Esophagus mucosa (tissue), 1 donor: ENCODE measurements at regions not wholly inside any gene's neighbourhood (a gene's known extent, or its start where the extent isn't known, plus 50 kb on each side); places are given as distances from the start of the nearest gene placed in this dataset.
A peak's percentile ranks its signal among the peaks of the same experiment; 100 is the strongest.
"Not testable (repeated sequence)": the region's sequence is repeated elsewhere in the genome, so short reads cannot be mapped to it uniquely, and the experiment has no call there.

Experiments
- ATAC-seq: fragments of 200-7000 bp; cut with Tn5 transposase; one replicate; pipeline ENCODE4 v1.9.1; 2020
- donor health status: DM: yes; HTN: yes; CAD: no.

DNA sequence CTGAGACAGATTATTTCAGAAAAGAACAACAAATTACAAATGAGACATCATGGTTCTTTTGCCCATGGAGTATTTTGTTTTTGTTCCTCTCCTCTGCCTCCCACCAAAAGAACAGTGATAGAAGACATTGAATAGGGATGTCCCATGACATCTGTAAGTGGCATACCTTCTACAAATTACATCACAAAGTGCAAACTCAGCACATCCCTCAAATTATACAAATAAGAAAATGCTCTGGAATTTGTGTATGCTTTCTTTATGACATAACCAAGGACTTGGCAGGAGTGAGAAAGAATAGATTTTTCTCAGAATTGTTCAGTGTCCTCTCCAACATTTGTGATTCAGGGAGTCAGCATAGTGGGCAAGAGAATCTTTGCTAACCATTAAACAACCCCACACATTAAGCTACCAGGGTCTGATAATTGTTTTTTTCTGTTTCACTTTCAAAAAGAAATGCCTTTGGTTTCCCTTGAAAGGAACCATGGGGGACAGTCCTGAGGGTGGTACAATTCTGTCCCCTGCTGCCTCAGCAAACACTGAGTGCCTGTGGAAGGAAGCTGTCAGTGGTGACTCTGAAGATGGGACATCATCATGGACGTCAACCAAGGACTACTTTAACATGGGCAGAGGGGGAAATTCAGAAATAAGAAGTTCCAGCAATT is 430.3 kb downstream of the AASDHPPT start:
- no peak for ATAC-seq

GRCh38 chr11:106514706-106515105 is 437.2 kb downstream of the AASDHPPT start:
- no peak for ATAC-seq

GRCh38 chr11:106517426-106517825 is 440.0 kb downstream of the AASDHPPT start:
- ATAC-seq = no peak

DNA sequence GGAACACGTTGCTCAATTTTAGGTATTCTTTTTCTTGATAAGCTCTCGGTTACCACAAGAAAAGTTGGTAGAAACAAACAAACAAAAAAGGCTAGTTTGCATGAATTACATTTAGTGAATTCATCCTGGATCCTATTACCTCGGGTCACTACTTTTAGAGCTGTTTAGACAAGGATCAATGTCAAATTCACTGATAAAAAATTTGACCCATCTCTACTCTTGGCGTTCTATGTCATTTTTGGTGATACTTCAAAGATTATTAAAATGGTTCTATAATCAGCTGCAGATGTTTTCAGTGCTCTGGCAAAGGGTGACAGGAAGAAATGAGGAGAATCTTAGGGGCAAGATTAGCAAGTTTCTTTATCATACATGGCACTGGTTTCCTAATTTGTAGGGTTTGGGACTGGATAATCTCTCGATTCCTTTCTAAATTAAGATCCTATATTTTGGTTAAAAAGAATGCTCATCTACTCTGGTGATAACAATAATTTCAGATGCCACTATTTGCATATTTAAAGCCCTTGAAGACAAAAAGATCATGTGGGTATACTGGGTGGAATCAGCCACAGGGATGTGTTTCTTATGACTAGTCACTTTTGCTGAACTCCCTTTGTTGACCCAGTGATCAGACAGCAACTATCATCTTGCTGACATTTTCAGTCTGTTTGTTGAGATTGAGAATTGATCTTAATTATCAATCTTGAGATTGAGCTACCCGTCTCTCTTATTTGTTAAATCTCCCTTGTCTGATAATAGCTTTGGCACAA is 442.9 kb downstream of the AASDHPPT start:
- ATAC-seq = no peak

GRCh38 chr11:106520920-106521319 is 443.5 kb downstream of the AASDHPPT start:
- ATAC-seq = no peak

DNA sequence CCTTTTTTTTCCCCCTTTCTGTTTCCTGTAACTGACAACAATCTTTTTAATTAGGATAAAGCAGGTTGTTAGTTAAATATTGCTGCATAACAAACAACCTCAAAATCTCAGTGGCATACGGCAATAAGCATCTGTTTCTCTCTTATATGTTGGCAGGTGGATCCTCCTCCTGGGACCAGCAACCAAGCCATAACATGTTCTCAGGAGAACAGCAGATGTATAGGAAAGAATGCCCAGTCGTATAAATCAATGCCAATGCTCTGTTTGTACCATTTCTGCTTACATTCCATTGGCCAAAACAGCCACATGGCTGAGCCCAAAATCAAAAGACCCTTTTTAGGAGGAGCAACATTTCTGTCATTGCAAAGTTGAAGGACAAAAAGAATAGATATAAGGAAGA is 445.7 kb downstream of the AASDHPPT start:
- no peak for ATAC-seq

DNA sequence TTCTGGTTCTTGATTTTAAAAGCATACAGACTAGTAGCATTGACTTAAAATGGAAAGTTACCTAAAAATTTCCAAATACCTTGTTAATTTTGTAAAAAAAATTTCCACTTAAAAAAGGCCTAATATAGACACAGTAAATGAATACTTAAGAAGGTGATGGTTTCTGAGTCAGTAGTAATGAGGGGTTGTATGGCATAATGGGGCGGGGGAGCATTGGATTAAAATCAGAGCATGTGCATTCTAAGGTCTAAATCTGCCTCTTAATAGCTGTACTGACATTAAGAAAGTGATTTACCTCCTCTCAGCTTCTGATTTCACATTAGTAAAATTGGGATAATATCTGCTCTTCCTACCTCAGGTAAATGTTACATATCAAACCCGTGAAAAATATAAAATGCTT is 446.5 kb downstream of the AASDHPPT start:
- no peak for ATAC-seq

- no peak for ATAC-seq
Measured at GRCh38 chr11:106524436-106524835, 447.0 kb downstream of the AASDHPPT start.

DNA sequence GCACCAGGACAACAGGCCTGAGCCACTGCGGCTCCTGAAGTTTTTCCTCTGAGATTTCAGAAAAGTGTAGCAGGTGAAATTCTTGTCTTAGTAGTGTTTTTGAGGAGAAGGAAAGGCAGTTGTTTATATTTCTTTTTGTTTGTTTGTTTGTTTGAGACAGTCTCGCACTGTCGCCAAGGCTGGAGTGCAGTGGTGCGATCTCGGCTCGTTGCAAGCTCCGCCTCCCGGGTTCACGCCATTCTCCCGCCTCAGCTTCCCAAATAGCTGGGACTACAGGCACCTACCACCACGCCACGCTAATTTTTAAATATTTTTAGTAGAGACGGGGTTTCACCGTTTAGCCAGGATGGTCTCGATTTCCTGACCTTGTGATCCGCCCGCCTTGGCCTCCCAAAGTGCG is 454.2 kb downstream of the AASDHPPT start:
- ATAC-seq = not testable (repeated sequence)

DNA sequence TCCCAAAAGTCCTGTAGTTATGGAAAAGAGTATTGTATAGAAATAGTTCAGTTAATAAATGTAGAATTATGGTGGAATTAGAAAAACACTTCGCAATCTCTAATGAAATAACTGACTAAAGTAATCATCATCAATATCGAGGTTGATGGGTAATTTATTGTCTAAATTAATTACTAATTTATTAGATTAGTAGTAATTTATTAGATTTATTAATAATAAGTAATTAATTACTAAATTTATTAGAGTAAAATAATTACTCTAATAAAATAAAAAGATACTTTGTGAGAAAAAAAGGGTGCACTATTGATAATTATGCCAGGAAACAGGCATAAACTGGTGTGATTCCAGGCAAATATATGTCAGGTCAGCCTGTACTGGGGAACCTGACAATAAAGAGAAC is 455.6 kb downstream of the AASDHPPT start:
- no peak for ATAC-seq

DNA sequence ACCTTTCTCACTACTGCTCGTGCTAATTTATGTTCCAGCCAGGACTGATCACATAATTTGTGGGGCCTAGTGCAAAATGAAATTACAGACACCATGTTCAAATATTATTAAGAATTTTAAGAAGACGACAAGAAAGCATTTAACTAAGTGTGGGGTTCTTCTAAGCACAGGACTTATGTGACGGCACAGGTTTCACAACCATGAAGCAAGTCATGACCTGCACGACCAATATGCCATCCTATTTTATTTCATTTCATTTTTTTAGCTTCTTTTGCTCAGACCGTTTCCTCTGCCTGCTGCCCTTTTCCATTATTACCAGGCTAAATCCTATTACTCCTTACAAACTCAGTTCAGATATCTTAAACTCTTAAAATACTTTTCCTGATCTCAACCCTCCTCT is 462.5 kb downstream of the AASDHPPT start:
- ATAC-seq = no peak

DNA sequence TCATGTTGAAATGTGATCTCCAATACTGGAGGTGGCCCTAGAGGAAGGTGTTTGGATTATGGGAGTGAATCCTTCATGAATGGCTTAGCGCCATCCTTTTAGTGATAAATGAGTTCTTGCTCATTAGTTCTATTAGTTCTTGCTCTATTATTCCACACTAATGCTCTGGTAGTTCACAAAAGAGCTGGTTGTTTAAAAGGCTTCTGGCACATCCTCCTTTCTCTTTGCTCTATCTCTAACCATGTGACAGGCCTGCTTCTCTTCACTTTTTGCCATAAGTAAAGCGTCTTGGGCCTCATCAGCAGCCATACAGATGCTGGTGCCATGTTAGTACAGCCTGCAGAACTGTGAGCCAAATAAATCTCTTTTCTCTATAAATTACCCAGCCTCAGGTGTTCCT is 469.9 kb downstream of the GUCY1A2 start:
- ATAC-seq = no peak

- peak; percentile 18 for ATAC-seq
Measured at GRCh38 chr11:106551744-106552673, 466.3 kb downstream of the GUCY1A2 start.

DNA sequence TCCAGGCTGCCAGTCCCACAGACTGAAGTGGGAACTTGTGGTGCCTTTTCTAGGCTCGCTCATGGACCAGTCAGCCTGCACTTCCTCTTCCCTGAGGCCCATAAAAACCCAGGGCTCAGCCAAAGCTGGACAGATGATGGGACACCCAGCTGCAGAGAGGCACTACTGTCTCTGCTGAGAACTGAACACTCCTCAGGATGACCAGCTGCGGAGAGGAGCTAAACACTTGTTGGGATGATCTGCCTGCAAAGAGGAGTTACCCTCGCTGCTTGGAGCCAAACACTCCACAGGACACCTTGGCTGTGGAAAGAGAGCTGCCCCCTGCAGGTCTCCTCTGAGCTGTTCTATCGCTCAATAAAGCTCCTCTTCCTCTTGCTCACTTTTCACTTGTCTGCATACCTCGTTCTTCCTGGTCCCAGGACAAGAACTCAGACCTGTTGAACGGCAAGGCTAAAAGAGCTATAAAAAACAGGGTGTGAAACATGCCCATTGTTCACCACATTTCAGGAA is 465.5 kb downstream of the GUCY1A2 start:
- ATAC-seq = no peak

DNA sequence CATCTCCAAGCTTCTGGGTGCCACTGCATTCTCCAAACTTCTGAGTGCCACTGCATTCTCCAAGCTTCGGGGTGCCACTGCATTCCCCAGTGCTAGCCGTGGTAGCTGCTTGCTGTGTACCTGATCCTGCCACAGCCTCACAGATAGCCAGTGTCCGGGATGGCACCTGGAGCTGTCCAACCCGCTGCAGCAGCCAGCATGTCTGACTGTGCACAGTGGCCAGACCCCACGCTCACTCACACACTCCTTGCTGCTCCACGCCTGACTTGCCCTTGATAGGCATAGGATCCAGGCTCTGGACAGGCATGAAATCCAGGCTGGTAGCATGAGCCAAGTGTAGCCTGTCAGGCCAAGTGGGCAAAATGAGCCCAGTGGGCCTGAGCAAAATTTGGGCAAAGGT is 465.0 kb downstream of the GUCY1A2 start:
- ATAC-seq = no peak

DNA sequence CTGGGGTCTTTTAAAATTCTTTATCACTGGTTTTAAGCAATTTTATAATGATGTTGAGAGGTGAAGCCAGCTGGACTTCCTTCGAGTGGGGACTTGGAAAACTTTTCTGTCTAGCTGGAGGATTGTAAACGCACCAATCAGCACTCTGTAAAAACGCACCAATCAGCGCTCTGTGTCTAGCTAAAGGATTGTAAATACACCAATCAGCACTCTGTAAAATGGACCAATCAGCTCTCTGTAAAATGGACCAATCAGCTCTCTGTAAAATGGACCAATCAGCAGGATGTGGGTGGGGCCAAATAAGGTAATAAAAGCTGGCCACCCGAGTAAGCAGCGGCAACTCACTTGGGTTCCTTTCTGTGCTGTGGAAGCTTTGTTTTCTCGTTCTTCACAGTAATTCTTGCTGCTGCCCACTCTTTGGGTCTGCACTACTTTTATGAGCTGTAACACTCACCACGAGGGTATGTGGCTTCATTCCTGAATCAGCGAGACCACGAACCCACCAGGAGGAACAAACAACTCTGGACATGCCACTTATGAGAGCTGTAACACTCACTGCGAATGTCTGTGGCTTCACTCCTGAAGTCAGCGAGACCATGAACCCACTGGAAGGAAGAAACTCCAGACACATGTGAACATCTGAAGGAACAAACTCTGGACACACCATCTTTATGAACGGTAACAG is 462.6 kb downstream of the GUCY1A2 start:
- ATAC-seq = not testable (repeated sequence)

- no peak for ATAC-seq
Measured at GRCh38 chr11:106565326-106565725, 452.9 kb downstream of the GUCY1A2 start.

DNA sequence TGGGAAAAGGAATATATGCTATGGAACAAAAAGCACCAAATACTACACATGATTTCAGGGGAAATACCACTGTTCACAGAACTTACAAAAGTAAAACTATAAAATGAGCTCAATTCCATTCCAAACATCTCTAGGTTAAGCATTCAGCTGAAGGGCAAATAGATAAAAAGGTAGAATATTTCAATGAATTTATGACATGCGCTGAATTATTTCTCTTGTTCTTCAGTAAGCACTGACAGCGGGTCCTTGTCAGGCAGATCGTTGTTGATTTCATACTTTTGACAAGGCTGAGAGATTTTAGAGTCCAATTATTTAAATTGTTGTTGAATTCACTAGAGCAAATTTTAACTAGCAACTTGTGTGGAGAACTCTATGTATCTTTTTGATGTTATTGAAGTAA is 449.6 kb downstream of the GUCY1A2 start:
- no peak for ATAC-seq

GRCh38 chr11:106577384-106577783 is 440.9 kb downstream of the GUCY1A2 start:
- not testable (repeated sequence) for ATAC-seq

DNA sequence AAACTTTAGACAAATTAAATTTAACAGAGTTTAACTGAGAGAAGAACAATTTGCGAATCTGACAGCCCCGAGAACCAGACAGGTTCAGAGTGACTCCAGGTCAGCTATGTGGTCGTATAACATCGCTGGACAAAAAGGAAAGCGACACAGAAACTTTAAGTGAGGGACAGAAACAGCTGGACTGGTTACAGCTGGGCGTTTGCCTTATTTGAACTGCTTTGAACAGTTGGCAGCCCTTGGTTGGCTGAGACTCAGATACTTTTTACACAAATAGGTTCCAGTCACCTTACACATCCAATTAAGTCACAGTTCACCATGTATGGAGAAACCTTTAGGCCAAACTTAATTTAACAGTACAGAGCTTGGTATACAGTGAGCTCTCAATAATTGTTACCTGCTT is 436.9 kb downstream of the GUCY1A2 start:
- no peak for ATAC-seq

DNA sequence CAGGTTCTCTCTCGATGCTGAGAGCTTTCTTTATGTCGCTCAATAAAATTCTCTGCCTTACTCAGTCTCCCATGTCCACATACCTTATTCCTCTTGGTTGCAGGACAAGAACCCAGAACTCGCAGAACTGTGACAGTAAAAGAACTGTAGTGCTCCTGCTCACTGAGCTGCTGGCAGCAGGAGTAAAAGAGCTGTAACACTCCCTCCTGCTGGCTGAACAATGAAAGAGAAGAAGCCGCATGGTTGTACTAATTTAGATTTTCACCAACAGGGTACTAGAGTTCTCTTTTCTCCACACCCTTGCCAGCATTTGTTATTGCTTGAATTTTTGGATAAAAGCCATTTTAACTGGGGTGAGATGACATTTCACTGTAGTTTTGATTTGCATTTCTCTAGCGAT is 433.2 kb downstream of the GUCY1A2 start:
- no peak for ATAC-seq

GRCh38 chr11:106594751-106595351 is 423.4 kb downstream of the GUCY1A2 start:
- ATAC-seq = no peak
